ENCODE measurements at regions not wholly inside any gene's neighbourhood (a gene's known extent, or its start where the extent isn't known, plus 50 kb on each side); places are given as distances from the start of the nearest gene placed in this dataset.

- TF ChIP-seq, protein P1, sequence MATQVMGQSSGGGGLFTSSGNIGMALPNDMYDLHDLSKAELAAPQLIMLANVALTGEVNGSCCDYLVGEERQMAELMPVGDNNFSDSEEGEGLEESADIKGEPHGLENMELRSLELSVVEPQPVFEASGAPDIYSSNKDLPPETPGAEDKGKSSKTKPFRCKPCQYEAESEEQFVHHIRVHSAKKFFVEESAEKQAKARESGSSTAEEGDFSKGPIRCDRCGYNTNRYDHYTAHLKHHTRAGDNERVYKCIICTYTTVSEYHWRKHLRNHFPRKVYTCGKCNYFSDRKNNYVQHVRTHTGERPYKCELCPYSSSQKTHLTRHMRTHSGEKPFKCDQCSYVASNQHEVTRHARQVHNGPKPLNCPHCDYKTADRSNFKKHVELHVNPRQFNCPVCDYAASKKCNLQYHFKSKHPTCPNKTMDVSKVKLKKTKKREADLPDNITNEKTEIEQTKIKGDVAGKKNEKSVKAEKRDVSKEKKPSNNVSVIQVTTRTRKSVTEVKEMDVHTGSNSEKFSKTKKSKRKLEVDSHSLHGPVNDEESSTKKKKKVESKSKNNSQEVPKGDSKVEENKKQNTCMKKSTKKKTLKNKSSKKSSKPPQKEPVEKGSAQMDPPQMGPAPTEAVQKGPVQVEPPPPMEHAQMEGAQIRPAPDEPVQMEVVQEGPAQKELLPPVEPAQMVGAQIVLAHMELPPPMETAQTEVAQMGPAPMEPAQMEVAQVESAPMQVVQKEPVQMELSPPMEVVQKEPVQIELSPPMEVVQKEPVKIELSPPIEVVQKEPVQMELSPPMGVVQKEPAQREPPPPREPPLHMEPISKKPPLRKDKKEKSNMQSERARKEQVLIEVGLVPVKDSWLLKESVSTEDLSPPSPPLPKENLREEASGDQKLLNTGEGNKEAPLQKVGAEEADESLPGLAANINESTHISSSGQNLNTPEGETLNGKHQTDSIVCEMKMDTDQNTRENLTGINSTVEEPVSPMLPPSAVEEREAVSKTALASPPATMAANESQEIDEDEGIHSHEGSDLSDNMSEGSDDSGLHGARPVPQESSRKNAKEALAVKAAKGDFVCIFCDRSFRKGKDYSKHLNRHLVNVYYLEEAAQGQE (IDR thresholded peaks at IDR 0.05; ENCODE audit: low read depth, low read length) = no peak
- no peak for TF ChIP-seq IRF3 (IDR thresholded peaks at IDR 0.05; ENCODE audit: low read depth, low read length)
Measured at GRCh38 chr10:125257521-125258108, 97.3 kb upstream of the CTBP2 start (continued).

DNA sequence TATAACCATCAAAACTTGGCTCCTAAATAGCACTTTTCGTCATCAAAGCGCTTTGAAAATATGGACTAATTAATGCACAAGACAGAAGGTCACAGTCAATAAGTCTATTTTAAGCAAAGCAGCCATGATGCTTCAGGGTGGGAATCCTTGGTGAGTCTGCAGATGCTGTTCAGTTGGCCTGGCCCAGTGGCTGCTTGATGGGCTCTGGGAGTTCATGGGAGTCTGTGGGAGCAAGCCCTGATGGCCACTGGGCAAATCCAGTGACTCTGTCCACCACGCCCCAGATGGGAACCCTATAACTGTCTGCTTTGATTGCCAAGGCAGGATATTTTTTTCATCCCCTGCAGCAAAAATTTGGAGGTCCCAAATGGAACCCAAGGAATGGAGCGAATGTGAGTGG is 95.7 kb upstream of the CTBP2 start:
- CTCF ChIA-PET = no interaction called here

More for the DNA sequence above, 95.7 kb upstream of the CTBP2 start:
- Histone ChIP-seq H3K9me2 (no peaks in the 10 kb centered on the region), H4K20me1 (ENCODE audit: insufficient read depth) (no peaks in the 10 kb centered on the region), H3F3A (replicated peaks; ENCODE audit: insufficient read depth) (no peaks in the 10 kb centered on the region), H3K27ac (ENCODE audit: low read depth in 2 of 2, low read length in 1 of 2) (no peak overlapping the region), H3K79me2 (ENCODE audit: insufficient read depth) (no peaks in the 10 kb centered on the region), H2AFZ (ENCODE audit: low read depth) (no peak overlapping the region), H3K4me2 (no peak overlapping the region), H3K4me1 (ENCODE audit: control insufficient read depth in 1 of 2, insufficient read depth in 2 of 2, low read depth in 1 of 2, low read length in 1 of 2) (peaks cover 0 to 6% of the 10 kb centered on the region in 2 experiments; a peak in 1 of 4 replicates), H3K36me3 (replicated peaks in 1 of 2; ENCODE audit: control insufficient read depth in 1 of 2, insufficient read depth in 2 of 2, low read length in 1 of 2) (no peaks in the 10 kb centered on the region), H3K9ac (no peak overlapping the region), H3K9me3 (no peaks in the 10 kb centered on the region), H3K27me3 (ENCODE audit: insufficient read depth) (no peaks in the 10 kb centered on the region), H3K4me3 (ENCODE audit: low read depth in 2 of 2, low read length in 1 of 2) (no peak overlapping the region)
- no peak for DNase-seq
- POLR2A ChIA-PET = no interaction called here
- 41% methylated on average over 4 of the region's 4 CpGs for WGBS (ENCODE audit: low lambda C conversion rate)
- TF ChIP-seq MEF2A (IDR thresholded peaks at IDR 0.05; ENCODE audit: borderline replicate concordance, low read depth) (no peak), FOXJ3 (CRISPR knock-in tag; IDR thresholded peaks at IDR 0.05) (no peak), FOXM1 (IDR thresholded peaks at IDR 0.05; ENCODE audit: low read depth) (no peak), EP300 (IDR thresholded peaks at IDR 0.05; ENCODE audit: borderline replicate concordance in 1 of 2, low read depth in 1 of 2, low read length in 1 of 2) (no peak), JUND (IDR thresholded peaks at IDR 0.05) (no peak), IRF3 (IDR thresholded peaks at IDR 0.05; ENCODE audit: low read depth, low read length) (no peak), PBX3 (IDR thresholded peaks at IDR 0.05) (no peak), EZH2phosphoT487 (IDR thresholded peaks at IDR 0.05; ENCODE audit: borderline replicate concordance, low read depth) (no peak), SIN3A (IDR thresholded peaks at IDR 0.05; ENCODE audit: borderline replicate concordance, low read depth, low read length) (no peak), ELF1 (IDR thresholded peaks at IDR 0.05) (no peak), SMC3 (IDR thresholded peaks at IDR 0.05; ENCODE audit: low read depth, low read length) (no peak), RCOR1 (IDR thresholded peaks at IDR 0.05; ENCODE audit: low read length) (no peak), NFIC (IDR thresholded peaks at IDR 0.05; ENCODE audit: borderline replicate concordance) (no peak), GABPA (IDR thresholded peaks at IDR 0.05; ENCODE audit: low read depth) (no peak)
- TF ChIP-seq, protein P2, sequence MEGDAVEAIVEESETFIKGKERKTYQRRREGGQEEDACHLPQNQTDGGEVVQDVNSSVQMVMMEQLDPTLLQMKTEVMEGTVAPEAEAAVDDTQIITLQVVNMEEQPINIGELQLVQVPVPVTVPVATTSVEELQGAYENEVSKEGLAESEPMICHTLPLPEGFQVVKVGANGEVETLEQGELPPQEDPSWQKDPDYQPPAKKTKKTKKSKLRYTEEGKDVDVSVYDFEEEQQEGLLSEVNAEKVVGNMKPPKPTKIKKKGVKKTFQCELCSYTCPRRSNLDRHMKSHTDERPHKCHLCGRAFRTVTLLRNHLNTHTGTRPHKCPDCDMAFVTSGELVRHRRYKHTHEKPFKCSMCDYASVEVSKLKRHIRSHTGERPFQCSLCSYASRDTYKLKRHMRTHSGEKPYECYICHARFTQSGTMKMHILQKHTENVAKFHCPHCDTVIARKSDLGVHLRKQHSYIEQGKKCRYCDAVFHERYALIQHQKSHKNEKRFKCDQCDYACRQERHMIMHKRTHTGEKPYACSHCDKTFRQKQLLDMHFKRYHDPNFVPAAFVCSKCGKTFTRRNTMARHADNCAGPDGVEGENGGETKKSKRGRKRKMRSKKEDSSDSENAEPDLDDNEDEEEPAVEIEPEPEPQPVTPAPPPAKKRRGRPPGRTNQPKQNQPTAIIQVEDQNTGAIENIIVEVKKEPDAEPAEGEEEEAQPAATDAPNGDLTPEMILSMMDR (IDR thresholded peaks at IDR 0.05) = no peak

Measured in SK-N-SH (cell line).